ENCODE measurements at regions not wholly inside any gene's neighbourhood (a gene's known extent, or its start where the extent isn't known, plus 50 kb on each side); places are given as distances from the start of the nearest gene placed in this dataset.

DNA sequence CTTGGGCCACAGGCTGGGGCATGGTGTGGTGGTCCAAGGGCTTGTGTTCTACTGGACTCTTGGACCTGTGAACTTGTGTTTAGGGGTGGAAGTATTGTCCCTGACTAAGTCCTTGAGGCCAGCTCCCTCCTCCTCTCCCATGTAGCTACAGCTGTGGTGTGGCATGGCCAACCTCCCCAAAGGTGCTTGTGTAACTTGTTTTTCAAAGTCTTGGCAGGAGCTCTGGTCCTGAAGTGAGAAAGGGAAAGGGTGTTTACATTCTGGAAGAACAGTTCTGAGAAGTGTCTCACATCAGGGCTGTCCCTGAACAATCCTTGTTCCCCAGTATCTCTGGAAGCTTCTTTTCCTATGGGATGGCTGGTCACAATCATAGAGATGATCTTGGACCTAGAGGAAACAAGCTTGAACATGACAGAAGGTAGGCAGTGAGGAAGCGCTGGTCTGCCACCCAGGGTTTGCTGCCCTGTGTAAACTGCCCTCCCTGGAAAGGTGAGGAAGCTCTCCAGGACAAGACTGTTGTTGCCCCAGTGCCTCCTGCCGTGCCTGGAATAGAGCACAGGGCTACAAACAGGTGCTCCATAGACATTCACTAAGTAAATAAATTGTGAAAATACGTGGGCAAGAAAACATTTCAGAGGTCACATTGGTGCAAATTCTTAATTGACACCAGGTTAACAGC is 64.6 kb upstream of the KLF9 start:
- DNase-seq (ENCODE audit: low read depth, low spot score): peak; percentile 12

DNA sequence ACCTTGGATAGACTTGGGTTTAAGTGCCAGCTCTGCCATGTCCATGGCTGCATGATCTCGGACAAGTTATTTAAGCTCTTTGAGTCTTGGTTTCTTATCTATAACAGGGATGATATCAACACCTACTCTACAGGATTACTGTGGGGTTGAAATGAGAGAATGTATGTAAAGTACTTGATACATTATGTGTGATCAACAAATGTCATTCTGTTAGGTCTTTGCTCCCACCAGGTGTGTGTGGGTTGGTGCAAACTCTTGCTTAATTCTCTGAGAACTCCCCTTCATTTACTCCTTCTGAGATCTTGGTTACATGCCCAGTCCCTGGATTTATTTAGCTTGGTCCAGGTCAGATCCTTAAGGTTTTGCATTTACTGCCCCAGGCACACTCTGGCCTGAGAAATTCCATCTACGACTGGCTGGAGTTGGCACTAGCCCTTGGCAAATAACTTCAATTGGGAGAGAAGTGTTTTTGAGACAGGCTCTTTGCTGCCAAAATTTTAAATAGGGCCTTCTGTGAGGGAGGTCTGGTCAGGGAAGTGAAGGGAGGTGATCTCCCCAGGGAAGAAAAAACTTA is 63.5 kb upstream of the KLF9 start:
- peak; percentile 7 for DNase-seq (ENCODE audit: low read depth, low spot score)

DNA sequence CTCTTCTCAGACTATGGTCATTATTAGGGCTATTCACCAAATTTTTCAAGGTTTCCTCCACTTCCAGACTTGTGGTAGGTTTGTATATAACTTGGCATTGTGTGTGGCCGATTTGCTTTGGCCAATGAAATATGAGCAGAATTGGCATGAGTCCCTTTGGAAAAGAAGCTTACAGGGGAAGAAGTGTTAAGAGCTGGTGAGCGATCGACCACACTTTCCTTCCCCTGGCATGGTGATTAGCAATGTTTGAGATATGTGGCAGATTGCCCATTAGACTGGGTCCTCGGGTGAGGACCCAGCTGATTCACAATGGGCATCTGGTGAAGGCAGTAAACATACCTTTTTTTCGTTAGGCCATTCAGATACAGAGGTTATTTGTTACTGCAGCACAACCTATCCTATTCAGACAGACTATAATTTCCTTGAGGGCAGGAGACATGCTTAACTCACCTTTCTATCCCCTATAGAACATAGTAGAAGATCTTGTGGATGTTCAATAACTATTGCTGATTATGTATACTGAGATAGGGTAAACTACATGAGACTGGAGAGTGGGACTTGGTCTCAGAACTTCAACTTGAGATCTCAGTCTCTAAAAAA is 62.8 kb upstream of the KLF9 start:
- no peak for DNase-seq (ENCODE audit: low read depth, low spot score)

DNA sequence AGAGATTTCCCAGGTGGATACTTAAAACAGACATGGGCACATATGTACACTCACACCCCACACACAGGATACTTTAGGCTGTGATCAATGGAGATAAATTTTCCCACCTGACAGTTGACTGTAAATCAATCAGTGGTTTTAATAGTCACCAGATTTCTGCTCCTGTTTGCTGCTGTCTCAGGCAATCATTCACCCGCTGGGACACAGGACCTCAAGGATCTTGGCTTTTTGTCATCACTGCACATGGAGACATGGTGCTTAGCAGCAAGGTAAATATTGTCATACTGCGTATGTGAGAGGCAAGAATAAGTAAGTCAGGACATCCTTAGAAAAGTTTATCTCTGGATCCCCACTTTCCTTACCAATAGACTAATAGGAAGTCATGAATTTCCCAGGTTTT is 60.8 kb upstream of the KLF9 start:
- no peak for DNase-seq (ENCODE audit: low read depth, low spot score)

DNA sequence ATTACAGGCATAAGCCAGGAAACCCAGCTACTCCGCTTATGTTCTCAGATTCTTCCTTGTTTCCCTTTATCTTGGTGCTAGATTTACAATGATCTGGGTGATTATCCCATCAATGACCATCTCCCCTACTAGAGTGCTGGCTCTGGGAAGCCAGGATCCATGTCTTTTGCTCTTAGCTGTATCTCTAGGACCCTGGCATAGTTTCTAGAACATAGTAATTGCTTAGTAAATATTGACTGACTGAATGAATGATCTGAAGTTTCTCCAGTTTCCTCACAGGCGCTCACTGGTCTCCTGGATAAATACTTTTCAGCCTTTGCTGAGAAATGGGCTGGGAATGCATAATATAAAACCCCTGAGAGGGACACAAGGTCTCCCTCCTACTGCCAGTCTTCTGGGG is 60.0 kb upstream of the KLF9 start:
- no peak for DNase-seq (ENCODE audit: low read depth, low spot score)

DNA sequence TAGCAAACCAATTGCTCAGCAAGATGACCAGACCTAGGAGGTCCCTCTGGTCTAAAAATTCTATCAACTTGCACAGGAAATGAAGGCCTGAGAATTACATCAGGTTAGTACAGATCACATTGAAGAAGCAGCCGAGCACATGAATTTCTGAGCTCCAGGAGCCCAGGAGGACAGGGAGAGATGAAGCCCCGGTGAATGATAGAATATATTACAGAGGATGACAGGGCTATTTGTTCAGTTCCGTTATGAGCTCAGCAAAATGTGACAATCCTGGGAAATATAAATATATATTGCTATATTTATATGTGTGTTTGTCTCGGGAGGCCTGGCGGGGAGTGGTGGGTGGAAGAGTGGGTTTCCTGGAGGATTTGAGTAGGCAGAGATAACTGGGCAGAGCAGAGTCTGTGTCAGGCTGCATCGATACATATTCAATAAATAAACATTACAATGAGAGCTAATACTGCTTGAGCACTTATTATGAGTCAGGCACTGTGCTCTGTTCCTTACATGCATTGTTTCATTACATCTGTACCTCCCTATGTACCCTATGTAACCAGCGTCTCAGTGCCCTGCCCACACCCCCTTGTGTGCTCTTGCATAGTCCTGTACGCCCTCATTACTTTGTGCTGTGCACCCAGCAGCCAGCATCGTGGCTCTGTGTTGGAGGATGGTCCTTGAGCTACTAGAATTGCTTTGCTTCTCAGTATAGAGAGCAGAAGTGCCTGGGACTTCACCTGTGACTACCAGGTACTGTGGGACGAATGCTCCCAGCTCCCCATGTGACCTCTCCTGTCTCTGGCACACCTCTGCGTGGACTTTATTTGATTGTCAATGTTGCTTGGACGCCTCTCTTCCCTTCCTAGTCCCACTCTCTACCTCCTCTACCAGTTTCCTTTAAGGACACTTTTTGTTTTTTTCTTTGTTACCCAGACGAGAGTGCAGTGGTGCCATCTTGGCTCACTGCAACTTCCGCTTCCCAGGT is 58.1 kb upstream of the KLF9 start:
- no peak for DNase-seq (ENCODE audit: low read depth, low spot score)

DNA sequence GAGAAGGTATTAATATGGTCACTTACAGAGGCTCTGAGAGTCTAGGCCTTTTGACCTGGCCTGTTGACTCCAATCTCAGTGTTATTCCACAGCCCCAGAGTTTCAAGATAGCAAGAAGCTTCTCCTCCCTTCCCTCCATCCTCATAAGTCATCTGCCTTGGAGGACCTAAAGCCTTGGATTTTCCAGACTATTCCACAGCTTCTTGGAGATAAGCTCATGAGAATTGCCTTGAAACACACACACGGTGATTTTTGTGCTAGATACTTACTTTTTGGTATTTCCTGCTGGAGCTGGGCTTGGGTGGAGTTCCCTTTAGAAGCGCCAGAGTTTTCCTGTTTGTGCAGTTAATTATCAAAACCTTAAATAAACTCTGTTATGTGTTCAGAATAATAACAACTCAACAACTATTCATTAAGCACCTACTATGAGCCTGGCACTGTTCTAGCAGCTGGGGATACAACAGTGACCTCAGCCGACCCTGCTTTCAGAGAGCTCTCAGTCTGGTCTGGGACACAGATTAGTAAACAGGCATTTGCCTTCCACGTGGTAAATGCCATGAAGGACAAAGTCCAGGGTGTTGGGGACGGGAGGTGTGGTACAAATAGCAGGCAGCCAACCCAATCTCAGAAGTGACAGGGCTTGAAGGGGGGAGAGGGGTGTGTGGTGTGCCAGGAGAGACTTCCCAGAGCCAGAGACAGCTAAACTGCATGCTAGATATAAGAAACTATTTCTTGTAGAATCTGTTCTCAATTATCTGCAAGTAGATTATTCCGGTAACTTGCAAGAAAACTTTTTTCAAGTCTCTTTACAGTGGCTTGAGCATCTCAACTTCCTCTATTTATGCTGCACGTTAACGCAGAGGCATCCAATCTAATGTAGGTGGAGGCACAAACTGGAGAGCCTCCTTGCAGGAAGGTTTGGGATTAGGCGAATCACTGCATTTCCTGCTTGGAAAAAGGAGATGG is 55.9 kb upstream of the KLF9 start:
- DNase-seq (ENCODE audit: low read depth, low spot score): peak; percentile 46

DNA sequence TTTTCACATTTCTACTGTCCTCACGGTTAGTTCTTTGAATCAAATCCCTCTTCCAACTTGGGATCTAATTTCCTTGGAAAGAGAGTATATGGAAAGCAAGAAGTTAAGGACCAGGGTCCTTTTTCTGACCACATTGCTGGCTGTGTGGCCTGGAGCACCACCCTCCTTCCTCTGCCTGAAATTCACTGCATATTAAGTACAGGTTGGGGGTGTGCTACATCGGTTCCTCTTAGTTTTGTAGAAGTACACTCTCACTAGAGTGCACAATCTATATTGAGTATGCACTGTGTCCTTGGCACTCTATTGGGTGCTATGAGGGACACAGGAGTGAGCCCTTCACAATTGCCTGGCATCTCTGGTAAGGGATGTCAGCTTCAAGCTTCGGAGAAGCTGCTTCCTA is 53.8 kb upstream of the KLF9 start:
- no peak for DNase-seq (ENCODE audit: low read depth, low spot score)

DNA sequence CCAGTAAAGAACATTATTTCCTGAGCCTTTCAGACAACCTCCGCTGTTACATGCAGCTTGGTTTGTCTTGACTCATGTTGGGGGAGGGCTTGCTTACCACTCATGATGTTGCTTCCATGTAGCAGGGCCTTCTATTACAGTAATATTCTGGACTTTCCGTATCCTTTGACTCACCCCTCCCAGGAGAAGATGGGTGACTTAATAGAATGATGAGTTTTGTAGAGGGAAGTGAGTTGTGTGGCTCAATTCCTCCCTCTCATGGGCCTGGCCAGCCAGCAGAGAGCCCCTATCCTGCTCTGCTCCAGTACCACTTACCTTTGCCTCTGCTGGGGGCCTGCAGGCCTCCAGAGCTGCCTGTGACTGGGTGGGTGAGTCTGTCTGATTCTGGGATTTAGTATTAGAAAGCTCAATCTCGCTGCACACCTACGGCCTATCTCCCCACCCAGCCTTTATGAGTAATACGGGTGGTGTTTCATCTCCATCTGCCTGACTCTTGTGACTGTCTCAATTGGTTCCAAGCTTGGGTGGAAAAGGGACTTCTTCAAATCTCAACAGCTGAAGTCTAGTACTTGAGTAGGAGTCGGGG is 52.6 kb upstream of the KLF9 start:
- no peak for DNase-seq (ENCODE audit: low read depth, low spot score)

DNA sequence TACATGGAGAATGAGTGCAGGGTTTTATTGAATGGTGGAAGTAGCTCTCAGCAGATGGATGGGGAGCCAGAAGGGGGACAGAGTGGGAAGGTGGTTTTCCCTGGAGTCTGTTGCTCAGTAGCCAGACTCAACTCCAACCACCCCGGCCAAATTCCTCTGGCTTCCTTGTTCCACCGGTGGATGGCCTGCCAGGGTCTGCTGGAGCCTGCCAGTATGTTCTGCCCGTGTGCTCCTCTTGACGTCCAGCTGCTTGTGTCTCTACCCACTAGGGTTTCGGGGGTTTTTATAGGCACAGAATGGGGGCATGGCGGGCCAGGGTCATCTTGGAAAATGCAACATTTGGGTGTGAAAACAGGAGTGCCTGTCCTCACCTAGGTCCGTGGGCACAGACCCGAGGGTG is 51.4 kb upstream of the KLF9 start:
- DNase-seq (ENCODE audit: low read depth, low spot score): no peak

DNA sequence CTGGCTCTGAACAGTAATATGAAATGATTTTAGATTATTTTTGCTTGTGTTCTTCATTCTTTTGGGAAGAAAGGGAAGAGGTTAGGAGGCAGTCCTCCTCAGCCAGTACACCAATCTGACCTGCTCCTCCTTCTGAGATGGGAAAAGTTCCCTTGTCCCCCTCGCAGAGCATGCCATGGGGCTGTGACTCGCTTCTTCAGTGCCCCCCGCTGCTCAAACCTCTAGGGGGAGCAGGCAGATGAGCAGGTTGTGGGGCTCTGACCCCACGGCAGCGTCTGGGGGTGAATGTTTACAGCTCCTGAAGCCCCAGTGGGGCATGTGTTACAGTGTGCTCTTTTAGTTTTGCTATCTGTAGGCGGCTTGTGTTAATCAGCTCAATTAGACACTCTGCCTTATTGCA is 50.9 kb upstream of the KLF9 start:
- no peak for DNase-seq (ENCODE audit: low read depth, low spot score)
